OCI-LY7 (cell line): ENCODE measurements at regions not wholly inside any gene's neighbourhood (a gene's known extent, or its start where the extent isn't known, plus 50 kb on each side); places are given as distances from the start of the nearest gene placed in this dataset.

Experiments
- BruUV-seq: library from RNA; stranded (reverse); fragments of 400-500 nt; replicated peaks from 2 replicates; lab custom pipeline; 2021; lab: Mats Ljungman, UMichigan
- CTCF ChIA-PET: fragments of 300-600 bp; sonication (Branson Sonifier 250); formaldehyde crosslinking; loops from one replicate; lab custom pipeline; 2022; ENCODE audit warnings: antibody characterized with exemption; ENCODE audit not compliant: unreplicated experiment; lab: Charles Lee
- POLR2A ChIA-PET: fragments of 300-600 bp; sonication (Branson Sonifier 250); formaldehyde crosslinking; loops from one replicate; lab custom pipeline; 2022; ENCODE audit warnings: antibody characterized with exemption; lab: Charles Lee
- DNase-seq: peaks from one replicate; pipeline ENCODE4 v3.0.0-alpha.2; 2015; ENCODE audit warnings: low spot score
- H2AFZ ChIP-seq: fragments of 200-600 bp; sonication (generic), shearing (Covaris generic); 2 replicates; pipeline ENCODE4 v1.6.1; 2014; ENCODE audit warnings: mild to moderate bottlenecking, antibody characterized with exemption, low read length, moderate library complexity
- H3K27ac ChIP-seq: fragments of 200-600 bp; sonication (generic); 2 replicates; pipeline ENCODE4 v1.5.1; 2014; ENCODE audit warnings: mixed run types, low read depth, mild to moderate bottlenecking, moderate library complexity, low read length, inconsistent platforms; ENCODE audit not compliant: poor library complexity, severe bottlenecking
- H3K36me3 ChIP-seq: fragments of 200-600 bp; sonication (generic); 2 replicates; pipeline ENCODE4 v1.6.1; 2014; ENCODE audit warnings: mild to moderate bottlenecking, antibody characterized with exemption, low read length, moderate library complexity, mixed read lengths; ENCODE audit not compliant: insufficient read depth
- H3K4me1 ChIP-seq: fragments of 200-600 bp; sonication (generic); 2 replicates; pipeline ENCODE4 v1.5.1; 2014; ENCODE audit warnings: mild to moderate bottlenecking, low read length; ENCODE audit not compliant: insufficient read depth, poor library complexity, severe bottlenecking
- H3K4me2 ChIP-seq: fragments of 200-600 bp; sonication (generic); 2 replicates; pipeline ENCODE4 v1.6.1; 2014; ENCODE audit warnings: mild to moderate bottlenecking, low read length
- H3K4me3 ChIP-seq: fragments of 200-600 bp; sonication (generic); 2 replicates; pipeline ENCODE4 v1.5.1; 2014; ENCODE audit warnings: mild to moderate bottlenecking, low read depth, low read length; ENCODE audit not compliant: poor library complexity, severe bottlenecking
- H3K79me2 ChIP-seq: fragments of 200-600 bp; sonication (generic); 2 replicates; pipeline ENCODE4 v1.6.1; 2016; ENCODE audit warnings: low read depth, mild to moderate bottlenecking, low read length, moderate library complexity, mixed read lengths; ENCODE audit not compliant: insufficient read depth
- H3K9me2 ChIP-seq: fragments of 200-600 bp; sonication (generic); 2 replicates; pipeline ENCODE4 v1.6.1; 2016; ENCODE audit warnings: mild to moderate bottlenecking, low read length, mixed read lengths; ENCODE audit not compliant: insufficient read depth
- H3K9me3 ChIP-seq: fragments of 200-600 bp; sonication (generic); 2 replicates; pipeline ENCODE4 v1.6.1; 2014; ENCODE audit warnings: mild to moderate bottlenecking, mixed run types, low read length, mixed read lengths
- H4K20me1 ChIP-seq: fragments of 200-600 bp; sonication (generic); 2 replicates; pipeline ENCODE4 v1.6.1; 2014; ENCODE audit warnings: mild to moderate bottlenecking, antibody characterized with exemption, low read length, moderate library complexity, mixed read lengths; ENCODE audit not compliant: insufficient read depth
- CTCF ChIP-seq: fragments of 200-600 bp; sonication (generic); conservative IDR thresholded peaks from 2 replicates; pipeline ENCODE4 v1.5.1; 2014; ENCODE audit warnings: mild to moderate bottlenecking, antibody characterized with exemption, low read length, moderate library complexity, mixed read lengths
- EZH2phosphoT487 ChIP-seq: fragments of 200-600 bp; sonication (generic); IDR thresholded peaks from 2 replicates; pipeline ENCODE4 v1.6.1; 2018; ENCODE audit warnings: low read depth, borderline replicate concordance, mild to moderate bottlenecking, mixed run types, antibody characterized with exemption, low read length, moderate library complexity, mixed read lengths
- intact Hi-C: fragments of 100-400 bp; cut with micrococcal nuclease; formaldehyde crosslinking; loops from one replicate; pipeline ENCODE4 v1.10.0; 2022; ENCODE audit not compliant: unreplicated experiment

- ChIA-PET CTCF (no interaction called here), POLR2A (interaction anchor here (0.5 kb wide), 2 partner anchors 15 to 95 kb away, joined by 5 to 6 read pairs; no protein-coding TSS in a partner anchor)
Observed at GRCh38 chr2:58535182-58535581, 294.1 kb upstream of the FANCL start.

GRCh38 chr2:58533376-58533775 is 292.3 kb upstream of the FANCL start:
- H2AFZ ChIP-seq: no peak overlapping the region
- no peaks in the 10 kb centered on the region for H3K36me3 ChIP-seq
- POLR2A ChIA-PET: interaction anchor here (0.6 to 0.7 kb wide), 2 partner anchors 13 to 1635 kb away, joined by 3 to 4 read pairs; no protein-coding TSS in a partner anchor
- no peaks in the 10 kb centered on the region for H4K20me1 ChIP-seq
- no peak for DNase-seq
- no peak overlapping the region for H3K27ac ChIP-seq
- TF ChIP-seq CTCF (no peak), EZH2phosphoT487 (no peak)
- no TSS peak for BruUV-seq
- H3K4me2 ChIP-seq: no peak overlapping the region
- no peaks in the 10 kb centered on the region for H3K9me2 ChIP-seq
- H3K79me2 ChIP-seq: no peaks in the 10 kb centered on the region
- intact Hi-C loops: no loop called here
- no peaks in the 10 kb centered on the region for H3K4me1 ChIP-seq
- CTCF ChIA-PET: no interaction called here
- H3K9me3 ChIP-seq: no peaks in the 10 kb centered on the region
- H3K4me3 ChIP-seq: no peak overlapping the region

More at GRCh38 chr2:58535182-58535581, 294.1 kb upstream of the FANCL start:
- Histone ChIP-seq H3K4me3 (no peak overlapping the region), H3K9me3 (no peaks in the 10 kb centered on the region), H3K27ac (no peak overlapping the region), H3K4me2 (no peak overlapping the region), H2AFZ (no peak overlapping the region), H3K4me1 (no peaks in the 10 kb centered on the region), H4K20me1 (no peaks in the 10 kb centered on the region), H3K36me3 (no peaks in the 10 kb centered on the region), H3K9me2 (no peaks in the 10 kb centered on the region), H3K79me2 (no peaks in the 10 kb centered on the region)
- DNase-seq: no peak
- BruUV-seq: no TSS peak
- intact Hi-C loops: no loop called here
- TF ChIP-seq EZH2phosphoT487 (no peak), CTCF (no peak)

GRCh38 chr2:58532641-58533040 is 291.5 kb upstream of the FANCL start:
- Histone ChIP-seq H2AFZ (no peak overlapping the region), H4K20me1 (no peaks in the 10 kb centered on the region), H3K4me3 (no peak overlapping the region), H3K4me2 (no peak overlapping the region), H3K9me2 (no peaks in the 10 kb centered on the region), H3K4me1 (no peaks in the 10 kb centered on the region), H3K9me3 (no peaks in the 10 kb centered on the region), H3K79me2 (no peaks in the 10 kb centered on the region), H3K36me3 (no peaks in the 10 kb centered on the region), H3K27ac (no peak overlapping the region)
- no TSS peak for BruUV-seq
- intact Hi-C loops: no loop called here
- CTCF ChIA-PET: no interaction called here
- POLR2A ChIA-PET: interaction anchor here (0.6 to 0.7 kb wide), 3 partner anchors 12 to 1636 kb away, joined by 3 to 4 read pairs (median 3); no protein-coding TSS in a partner anchor
- DNase-seq: no peak
- TF ChIP-seq CTCF (no peak), EZH2phosphoT487 (no peak)
